Skeletal muscle tissue (tissue), 3 donors: ENCODE measurements at regions not wholly inside any gene's neighbourhood (a gene's known extent, or its start where the extent isn't known, plus 50 kb on each side); places are given as distances from the start of the nearest gene placed in this dataset.

Source experiments
- H3K27ac ChIP-seq: one replicate; pipeline ENCODE4 v1.7.0; 2013; ENCODE audit warnings: mild to moderate bottlenecking, low read depth, low read length, inconsistent platforms
- H3K27me3 ChIP-seq, 3 donors: one replicate each; pipeline ENCODE4 v1.7.0; 2013; ENCODE audit warnings: low read length in 3 of 3; ENCODE audit not compliant: control insufficient read depth in 3 of 3, insufficient read depth in 3 of 3
- H3K36me3 ChIP-seq, 3 donors: one replicate each; pipeline ENCODE4 v1.7.0; 2013; ENCODE audit warnings: low read length in 3 of 3; ENCODE audit not compliant: control insufficient read depth in 3 of 3, insufficient read depth in 3 of 3
- H3K4me1 ChIP-seq, 3 donors: one replicate each; pipeline ENCODE4 v1.7.0; 2013; ENCODE audit warnings: low read length in 3 of 3, mild to moderate bottlenecking in 3 of 3; ENCODE audit not compliant: control insufficient read depth in 3 of 3, insufficient read depth in 3 of 3
- H3K4me3 ChIP-seq, 3 donors: one replicate each; pipeline ENCODE4 v1.7.0; 2013; ENCODE audit warnings: low read length in 3 of 3
- H3K9ac ChIP-seq, 3 donors: one replicate each; pipeline ENCODE4 v1.7.0; 2013; ENCODE audit warnings: low read length in 3 of 3, mild to moderate bottlenecking in 3 of 3, moderate library complexity in 2 of 3, low read depth in 1 of 3
- H3K9me3 ChIP-seq, 3 donors: one replicate each; pipeline ENCODE4 v1.7.0; 2013; ENCODE audit warnings: low read length in 3 of 3; ENCODE audit not compliant: control insufficient read depth in 3 of 3
- donor health status: Osteomylitis.

DNA sequence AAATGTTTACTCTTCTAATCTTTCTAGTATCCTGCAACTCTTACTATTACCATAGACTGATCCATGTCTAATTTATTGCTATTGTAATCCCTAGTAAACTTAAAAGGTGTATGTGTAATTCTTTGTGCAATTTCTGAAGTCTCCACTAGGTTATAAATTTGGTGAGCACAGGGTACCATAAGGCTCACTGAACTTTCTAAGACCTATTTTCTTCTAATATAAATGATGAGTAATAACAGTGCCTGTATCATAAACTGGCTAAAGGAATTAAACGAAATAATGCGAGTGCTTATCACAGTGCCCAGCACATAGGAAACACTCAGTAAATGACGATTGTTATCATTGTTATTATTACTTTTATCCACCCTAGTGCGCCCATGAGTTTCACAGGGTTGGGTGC is 119.1 kb downstream of the KLF12 start:
- Histone ChIP-seq H3K27ac (no peak overlapping the region), H3K4me3 (no peak overlapping the region), H3K36me3 (no peaks in the 10 kb centered on the region), H3K9ac (no peak overlapping the region), H3K4me1 (no peaks in the 10 kb centered on the region), H3K27me3 (no peaks in the 10 kb centered on the region), H3K9me3 (no peaks in the 10 kb centered on the region)

DNA sequence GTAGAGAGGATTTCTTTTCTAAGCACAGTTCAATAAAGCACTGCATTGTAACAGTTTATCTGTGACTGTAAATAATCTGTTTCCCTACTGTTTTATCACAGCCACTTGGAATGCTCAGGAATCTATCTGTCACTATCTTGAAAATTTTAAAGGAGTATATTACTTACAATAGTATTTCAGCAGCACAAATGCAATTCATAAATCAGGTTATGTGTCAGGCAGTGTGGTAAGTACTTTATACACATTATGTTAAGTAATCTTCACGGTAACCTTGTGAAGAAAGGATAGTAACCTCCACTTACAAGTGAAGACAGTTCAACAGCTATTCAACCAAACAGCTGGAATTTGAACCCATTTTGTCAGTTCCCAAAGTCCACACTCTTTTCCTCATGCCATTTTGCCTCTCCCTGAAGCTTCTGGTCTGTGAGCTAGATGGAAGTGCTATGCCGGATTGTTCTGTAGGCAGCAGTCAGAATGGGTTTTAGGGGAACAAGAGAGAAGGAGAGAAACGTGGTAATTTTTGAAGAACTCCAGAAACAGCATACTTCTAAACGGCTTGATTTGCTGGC is 125.0 kb downstream of the KLF12 start:
- Histone ChIP-seq H3K4me1 (no peaks in the 10 kb centered on the region), H3K27ac (no peak overlapping the region), H3K4me3 (no peak overlapping the region), H3K36me3 (no peaks in the 10 kb centered on the region), H3K9me3 (no peaks in the 10 kb centered on the region), H3K27me3 (no peaks in the 10 kb centered on the region), H3K9ac (no peak overlapping the region)

DNA sequence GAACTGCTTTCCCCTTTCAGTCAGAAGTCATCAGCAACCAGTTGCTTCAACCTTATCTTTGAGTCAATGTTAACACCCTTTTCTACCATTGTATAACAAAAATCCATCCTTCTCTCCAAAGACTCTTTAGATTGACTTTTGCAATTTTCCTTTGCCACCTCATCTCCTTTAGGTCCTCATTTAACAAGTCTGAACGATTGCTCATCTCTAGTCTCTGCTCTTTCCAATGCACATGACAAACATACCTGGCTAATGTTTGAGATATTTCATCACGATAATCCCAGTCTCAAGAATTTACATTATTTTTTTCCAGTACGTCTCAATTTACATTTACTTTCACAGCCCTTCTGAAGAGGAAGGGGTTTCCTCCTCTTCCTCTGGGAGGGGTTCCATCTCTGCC is 127.5 kb downstream of the KLF12 start:
- Histone ChIP-seq H3K36me3 (no peaks in the 10 kb centered on the region), H3K27me3 (no peaks in the 10 kb centered on the region), H3K4me1 (no peaks in the 10 kb centered on the region), H3K9me3 (no peaks in the 10 kb centered on the region), H3K9ac (no peak overlapping the region), H3K4me3 (no peak overlapping the region), H3K27ac (no peak overlapping the region)

DNA sequence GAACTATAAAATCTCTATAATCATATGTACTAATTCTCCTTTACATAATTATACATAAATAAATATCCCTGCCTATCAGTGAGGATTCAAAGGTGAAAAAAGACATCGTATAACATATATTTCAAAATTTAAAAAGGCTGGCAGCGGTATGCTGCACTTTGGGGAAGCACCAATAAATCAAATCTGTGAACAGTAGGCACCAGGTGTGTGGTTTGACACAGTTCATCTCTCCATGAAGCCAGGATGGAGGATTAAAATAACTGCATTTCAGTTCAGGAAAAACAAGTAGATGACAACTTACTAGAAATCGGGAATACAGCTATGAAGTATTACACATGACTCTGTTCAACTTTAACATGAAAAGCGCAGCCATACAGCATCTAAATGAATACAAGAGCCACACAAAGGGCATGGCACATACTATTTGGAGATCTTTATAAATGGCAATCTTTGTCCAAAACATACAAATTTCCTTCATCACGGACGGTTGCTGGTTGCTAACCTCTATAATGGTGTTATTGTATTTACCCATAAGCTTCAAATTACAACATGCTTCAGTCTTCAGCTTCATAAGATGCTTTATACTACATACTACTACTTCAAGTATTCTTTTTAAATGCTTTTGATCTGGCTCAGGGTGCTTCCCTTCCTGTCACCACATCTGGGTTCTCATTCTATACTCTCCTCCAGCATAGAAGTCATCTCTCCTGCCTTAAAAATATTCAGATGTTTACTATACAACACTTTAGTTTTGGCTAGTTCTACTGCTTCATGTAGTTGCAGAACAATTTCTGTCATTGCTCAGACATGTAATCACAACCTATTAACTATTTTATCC is 128.7 kb downstream of the KLF12 start:
- H3K27me3 ChIP-seq: no peaks in the 10 kb centered on the region
- H3K9ac ChIP-seq: no peak overlapping the region
- no peak overlapping the region for H3K4me3 ChIP-seq
- no peaks in the 10 kb centered on the region for H3K4me1 ChIP-seq
- no peak overlapping the region for H3K27ac ChIP-seq
- H3K36me3 ChIP-seq: no peaks in the 10 kb centered on the region
- H3K9me3 ChIP-seq: no peaks in the 10 kb centered on the region

DNA sequence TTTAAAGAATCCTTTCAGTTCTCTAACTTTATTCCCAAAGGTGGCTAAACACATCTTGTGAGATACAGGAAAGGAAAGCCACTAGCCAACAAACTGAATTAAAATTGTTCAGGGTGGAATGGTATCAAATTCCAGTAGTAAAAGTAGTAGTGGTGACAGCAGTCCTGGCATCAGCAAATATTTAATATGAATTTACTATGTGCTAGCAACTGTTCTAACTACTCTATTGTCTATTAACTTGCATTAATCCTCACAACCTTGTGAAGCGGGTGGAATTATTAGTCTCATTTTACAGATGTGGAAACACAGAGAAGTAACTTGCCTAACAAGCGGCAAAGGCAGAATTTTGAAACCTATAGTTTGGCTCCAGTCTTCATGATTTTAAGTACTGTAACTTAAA is 130.1 kb downstream of the KLF12 start:
- Histone ChIP-seq H3K4me1 (no peaks in the 10 kb centered on the region), H3K4me3 (no peak overlapping the region), H3K27me3 (no peaks in the 10 kb centered on the region), H3K9me3 (no peaks in the 10 kb centered on the region), H3K27ac (no peak overlapping the region), H3K9ac (no peak overlapping the region), H3K36me3 (no peaks in the 10 kb centered on the region)

DNA sequence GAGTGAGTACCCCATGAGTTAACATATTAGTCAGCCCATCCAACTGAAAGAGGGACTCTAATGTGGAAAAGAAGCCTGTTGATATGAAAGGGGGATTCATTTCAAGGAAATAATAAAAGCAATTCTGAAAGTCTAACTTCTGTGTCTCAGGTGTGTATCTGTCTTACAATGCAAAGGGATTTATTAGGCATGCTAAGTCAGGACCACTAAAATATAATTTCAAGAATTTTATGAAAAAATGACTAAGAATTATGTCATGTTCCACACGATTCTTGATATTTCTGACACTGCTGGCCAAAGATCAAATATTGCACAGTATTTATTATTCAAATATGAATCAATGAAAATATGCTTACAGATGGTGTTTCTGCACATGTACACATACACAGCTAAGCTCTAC is 130.8 kb downstream of the KLF12 start:
- peaks cover 0 to under 1% (median 0%) of the 10 kb centered on the region in 3 donors for H3K4me1 ChIP-seq
- H3K36me3 ChIP-seq: no peaks in the 10 kb centered on the region
- H3K9me3 ChIP-seq: no peaks in the 10 kb centered on the region
- no peak overlapping the region for H3K9ac ChIP-seq
- no peaks in the 10 kb centered on the region for H3K27me3 ChIP-seq
- H3K4me3 ChIP-seq: no peak overlapping the region
- H3K27ac ChIP-seq: no peak overlapping the region

DNA sequence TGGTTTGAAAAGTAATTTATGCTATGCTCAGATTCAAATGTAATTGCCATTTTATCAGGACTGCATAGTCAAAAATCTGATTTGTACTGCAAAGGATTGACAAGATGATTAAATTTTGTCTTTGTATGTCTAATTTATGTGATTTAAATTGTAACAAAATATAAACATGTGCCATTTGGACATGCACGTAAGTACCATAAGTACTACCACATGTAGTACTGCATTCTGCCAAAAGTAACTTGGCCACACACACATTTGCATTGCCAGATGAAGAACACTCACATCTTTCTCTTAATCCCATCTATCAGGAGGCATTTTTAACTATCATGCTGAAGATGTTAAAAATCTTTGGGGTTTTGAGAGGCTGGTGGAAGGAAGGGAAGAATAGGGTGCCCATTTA is 133.3 kb downstream of the KLF12 start:
- H3K9me3 ChIP-seq: no peaks in the 10 kb centered on the region
- no peak overlapping the region for H3K27ac ChIP-seq
- no peak overlapping the region for H3K4me3 ChIP-seq
- no peaks in the 10 kb centered on the region for H3K27me3 ChIP-seq
- peaks cover 0 to 4% (median 2%) of the 10 kb centered on the region in 3 donors for H3K4me1 ChIP-seq
- no peaks in the 10 kb centered on the region for H3K36me3 ChIP-seq
- H3K9ac ChIP-seq: no peak overlapping the region

DNA sequence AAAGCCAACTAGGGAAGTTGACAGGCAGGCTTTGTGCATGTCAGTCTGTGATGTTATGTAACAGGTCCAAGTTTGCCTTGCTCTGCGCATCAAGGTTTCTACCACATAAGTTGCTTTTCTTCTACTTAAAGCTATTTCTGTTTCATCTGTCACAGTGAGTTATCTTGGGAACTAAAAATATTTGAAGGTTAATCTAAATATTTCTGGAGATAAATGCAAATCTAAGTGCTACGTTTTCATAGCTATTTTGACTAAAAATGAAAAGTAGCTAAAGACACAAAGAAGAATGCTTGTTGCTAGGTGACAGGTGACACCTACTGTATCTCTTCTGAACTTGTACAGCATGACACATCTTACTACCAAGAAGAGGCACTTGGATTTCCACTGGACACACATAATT is 135.6 kb downstream of the KLF12 start:
- Histone ChIP-seq H3K27me3 (no peaks in the 10 kb centered on the region), H3K36me3 (no peaks in the 10 kb centered on the region), H3K4me1 (peaks cover 0 to 4% (median 2%) of the 10 kb centered on the region in 3 donors), H3K9me3 (no peaks in the 10 kb centered on the region), H3K9ac (no peak overlapping the region), H3K4me3 (no peak overlapping the region), H3K27ac (no peak overlapping the region)

DNA sequence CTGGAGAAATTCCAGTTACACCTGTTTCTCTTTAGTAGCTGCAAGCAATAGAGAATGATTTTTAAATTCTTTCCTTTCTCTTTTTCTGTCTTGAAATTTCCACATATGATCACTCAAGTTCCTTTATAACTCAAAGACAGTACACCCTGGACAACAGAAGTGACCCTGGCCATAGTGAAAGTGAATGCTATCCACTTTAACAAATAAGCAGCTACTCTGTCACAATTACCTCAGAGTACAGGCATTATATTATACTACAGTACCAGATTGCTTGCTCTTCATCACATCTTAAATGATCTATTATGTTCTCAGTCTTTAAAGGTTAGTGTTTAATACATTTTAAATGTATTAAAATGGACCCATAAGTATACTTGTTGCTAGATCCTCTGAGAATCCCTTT is 136.2 kb downstream of the KLF12 start:
- Histone ChIP-seq H3K9ac (no peak overlapping the region), H3K4me3 (no peak overlapping the region), H3K36me3 (no peaks in the 10 kb centered on the region), H3K27ac (no peak overlapping the region), H3K4me1 (peaks cover 0 to 4% (median 2%) of the 10 kb centered on the region in 3 donors), H3K27me3 (no peaks in the 10 kb centered on the region), H3K9me3 (no peaks in the 10 kb centered on the region)

DNA sequence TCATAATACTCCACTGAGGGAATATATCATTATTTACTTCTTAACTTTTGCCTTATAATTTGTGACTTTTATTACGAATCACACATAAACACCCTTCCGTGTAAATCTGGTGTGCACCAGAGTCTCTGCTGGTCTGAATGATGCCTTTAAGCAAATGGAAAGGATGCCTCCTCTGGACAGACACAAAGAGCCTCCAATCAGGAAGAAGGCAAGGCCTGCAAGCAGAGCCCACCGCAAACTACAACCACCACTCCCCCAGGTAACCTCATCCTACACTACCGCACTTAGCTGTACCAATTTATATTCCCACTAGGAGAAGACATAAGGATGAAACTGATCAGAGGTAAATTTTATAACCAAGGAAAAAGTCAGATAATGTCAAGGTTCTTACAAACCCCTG is 137.6 kb downstream of the KLF12 start:
- H3K4me1 ChIP-seq: peaks cover 0 to 4% (median 2%) of the 10 kb centered on the region in 3 donors
- H3K36me3 ChIP-seq: no peaks in the 10 kb centered on the region
- H3K9me3 ChIP-seq: no peaks in the 10 kb centered on the region
- H3K27ac ChIP-seq: no peak overlapping the region
- H3K9ac ChIP-seq: no peak overlapping the region
- H3K4me3 ChIP-seq: no peak overlapping the region
- H3K27me3 ChIP-seq: no peaks in the 10 kb centered on the region
